Fibroblast of villous mesenchyme (primary cell): ENCODE measurements at regions not wholly inside any gene's neighbourhood (a gene's known extent, or its start where the extent isn't known, plus 50 kb on each side); places are given as distances from the start of the nearest gene placed in this dataset.
"Not testable (repeated sequence)": the region's sequence is repeated elsewhere in the genome, so short reads cannot be mapped to it uniquely, and the experiment has no call there.

ENCODE experiments used
- DNase-seq: peaks from one replicate; pipeline ENCODE4 v3.0.0-alpha.2; 2010; ENCODE audit warnings: low read depth
- H3K4me3 ChIP-seq: 2 replicates; pipeline ENCODE4 v1.5.1; 2011; ENCODE audit warnings: low read depth, mild to moderate bottlenecking, low read length
- CTCF ChIP-seq: IDR thresholded peaks from 2 replicates; pipeline ENCODE4 v1.5.1; 2012; ENCODE audit warnings: low read depth, mild to moderate bottlenecking, low read length; ENCODE audit not compliant: insufficient read depth

DNA sequence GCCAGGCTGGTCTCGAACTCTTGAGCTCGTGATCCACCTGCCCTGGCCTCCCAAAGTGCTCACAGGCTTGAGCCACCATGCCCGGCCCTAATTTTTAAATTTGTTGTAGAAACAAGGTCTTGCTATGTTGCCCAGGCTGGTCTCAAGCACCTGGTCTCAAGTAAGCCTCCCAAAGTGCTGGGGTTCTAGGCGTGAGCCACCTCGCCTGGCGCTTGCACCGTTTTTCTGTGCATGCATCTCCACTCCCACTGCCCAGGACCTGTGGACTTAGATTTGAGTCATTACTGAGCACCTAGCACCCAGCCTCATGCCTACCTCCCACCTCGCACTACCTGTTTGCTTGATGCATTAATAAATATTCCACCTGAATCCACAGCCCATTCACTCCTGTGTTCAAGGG lies 1359.1 kb downstream of the CDH12 start:
- not testable (repeated sequence) for H3K4me3 ChIP-seq, DNase-seq

DNA sequence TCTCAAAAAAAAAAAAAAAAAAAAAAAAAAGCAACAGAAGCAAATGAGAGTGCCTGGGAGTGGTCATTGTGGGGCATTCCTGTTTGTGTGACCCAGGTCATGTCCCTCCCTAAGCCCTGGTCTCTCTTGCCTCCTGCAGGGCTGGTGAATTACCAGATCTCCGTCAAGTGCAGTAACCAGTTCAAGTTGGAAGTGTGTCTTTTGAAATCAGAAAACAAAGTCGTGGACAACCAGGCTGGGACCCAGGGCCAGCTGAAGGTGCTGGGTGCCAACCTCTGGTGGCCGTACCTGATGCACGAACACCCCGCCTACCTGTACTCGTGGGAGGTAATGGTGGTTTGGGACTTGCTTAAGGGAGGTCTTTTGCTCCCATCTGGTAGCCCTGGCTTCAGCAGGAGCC lies 1362.0 kb downstream of the CDH12 start:
- not testable (repeated sequence) for H3K4me3 ChIP-seq, DNase-seq

DNA sequence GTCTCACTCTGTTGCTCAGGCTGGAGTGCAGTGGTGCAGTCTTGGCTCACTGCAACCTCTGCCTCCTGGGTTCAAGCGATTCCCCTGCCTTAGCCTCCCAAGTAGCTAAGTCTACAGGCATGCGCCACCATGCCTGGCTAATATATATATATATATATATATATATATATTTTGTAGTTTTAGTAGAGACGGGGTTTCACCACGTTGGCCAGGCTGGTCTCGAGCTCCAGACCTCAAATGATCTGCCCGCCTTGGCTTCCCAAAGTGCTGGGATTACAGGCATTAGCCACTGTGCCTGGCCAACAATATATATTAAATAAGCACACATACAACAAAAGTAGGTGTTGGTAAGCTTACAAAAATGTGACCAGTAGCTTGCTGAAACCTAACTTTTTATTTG lies 1364.3 kb downstream of the CDH12 start:
- not testable (repeated sequence) for DNase-seq, H3K4me3 ChIP-seq

DNA sequence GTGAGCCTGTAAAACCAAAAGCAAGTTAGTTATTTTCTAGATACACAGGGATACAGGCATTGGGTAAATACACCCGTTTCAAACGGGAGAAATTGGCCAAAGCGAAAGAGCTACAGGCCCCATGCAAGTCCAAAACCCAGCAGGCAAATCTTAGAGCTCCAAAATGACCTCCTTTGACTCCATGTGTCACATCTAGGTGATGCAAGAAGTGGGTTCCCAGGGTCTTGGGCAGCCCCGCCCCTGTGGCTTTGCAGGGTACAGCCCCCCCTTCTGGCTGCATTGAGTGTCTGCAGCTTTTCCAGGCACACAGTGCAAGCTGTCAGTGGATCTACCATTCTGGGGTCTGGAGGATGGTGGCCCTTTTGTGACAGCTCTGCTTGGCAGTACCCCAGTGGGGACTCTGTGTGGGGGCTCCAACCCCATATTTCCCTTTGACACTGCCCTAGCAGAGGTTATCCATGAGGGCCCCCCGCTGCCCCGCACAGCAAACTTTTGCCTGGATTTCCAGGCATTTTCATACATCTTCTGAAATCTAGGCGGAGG lies 1367.6 kb downstream of the CDH12 start:
- TF ChIP-seq CTCF: peak; percentile 4
- not testable (repeated sequence) for DNase-seq

GRCh38 chr5:21484498-21484889 lies 1368.7 kb downstream of the CDH12 start:
- H3K4me3 ChIP-seq, DNase-seq: not testable (repeated sequence)

More for the DNA sequence above, 1367.6 kb downstream of the CDH12 start:
- not testable (repeated sequence) for H3K4me3 ChIP-seq

DNA sequence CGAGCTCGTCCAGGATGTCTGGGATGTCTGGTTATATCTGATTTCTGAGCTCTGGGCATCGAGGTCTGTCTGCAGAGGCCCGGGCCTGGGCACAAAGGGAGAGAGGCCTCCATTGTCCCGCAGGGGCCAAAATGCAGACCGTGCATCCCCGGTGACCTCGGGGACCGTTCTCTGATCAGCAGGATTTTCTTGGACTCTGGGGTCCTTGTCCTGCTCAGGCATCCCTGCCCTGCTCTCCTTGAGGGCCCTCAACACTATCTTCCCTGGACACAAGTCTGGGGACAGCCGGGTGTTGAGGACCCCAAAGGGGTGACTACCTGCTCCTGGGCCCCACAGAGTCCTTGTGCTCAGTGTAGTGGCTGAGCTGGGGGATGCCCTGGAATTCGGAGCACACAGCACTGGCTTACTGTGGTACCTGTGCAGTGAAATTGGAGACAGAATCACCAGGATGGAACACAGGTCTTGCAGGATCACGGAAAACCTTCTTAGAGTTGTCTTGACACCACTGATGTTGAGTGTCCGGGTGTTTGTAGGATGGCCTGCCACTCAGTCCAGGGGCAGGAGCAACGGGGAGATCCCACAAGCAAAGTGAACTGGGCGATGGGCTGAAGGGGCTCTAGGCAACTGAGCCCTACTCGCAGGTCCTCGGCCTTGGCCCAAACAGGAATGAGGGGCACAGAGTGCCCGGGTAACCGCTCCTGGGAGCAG lies 1369.2 kb downstream of the CDH12 start:
- DNase-seq, H3K4me3 ChIP-seq: not testable (repeated sequence)

GRCh38 chr5:21482983-21483650 lies 1370.0 kb downstream of the CDH12 start:
- not testable (repeated sequence) for DNase-seq, H3K4me3 ChIP-seq

- H3K4me3 ChIP-seq, DNase-seq: not testable (repeated sequence)
These were observed 1370.6 kb downstream of the CDH12 start for GRCh38 chr5:21482522-21482921.

- not testable (repeated sequence) for DNase-seq, H3K4me3 ChIP-seq
These were observed 1371.5 kb downstream of the CDH12 start for GRCh38 chr5:21481320-21482270.

GRCh38 chr5:21480054-21480453 lies 1373.1 kb downstream of the CDH12 start:
- H3K4me3 ChIP-seq, DNase-seq: not testable (repeated sequence)

DNA sequence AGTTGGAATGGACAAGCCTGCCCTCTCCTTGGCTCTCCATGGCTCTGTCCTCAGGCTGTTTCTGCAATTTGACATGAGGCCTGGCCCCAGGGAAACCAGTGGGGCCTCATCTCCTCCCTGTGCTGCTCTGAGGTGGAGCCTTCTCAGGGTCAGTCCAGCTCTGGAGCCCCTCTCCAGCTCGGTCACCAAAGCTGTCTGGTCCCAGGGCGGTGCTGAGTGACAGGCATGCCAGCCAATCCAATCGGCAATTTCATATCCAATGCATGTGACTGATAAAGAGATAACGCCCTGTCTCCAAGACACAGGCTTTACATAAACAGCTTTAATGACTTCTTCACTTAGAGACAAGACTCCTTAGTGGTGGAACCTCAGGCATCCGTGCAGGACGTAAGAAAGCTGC lies 1379.2 kb downstream of the CDH12 start:
- DNase-seq: not testable (repeated sequence)

DNA sequence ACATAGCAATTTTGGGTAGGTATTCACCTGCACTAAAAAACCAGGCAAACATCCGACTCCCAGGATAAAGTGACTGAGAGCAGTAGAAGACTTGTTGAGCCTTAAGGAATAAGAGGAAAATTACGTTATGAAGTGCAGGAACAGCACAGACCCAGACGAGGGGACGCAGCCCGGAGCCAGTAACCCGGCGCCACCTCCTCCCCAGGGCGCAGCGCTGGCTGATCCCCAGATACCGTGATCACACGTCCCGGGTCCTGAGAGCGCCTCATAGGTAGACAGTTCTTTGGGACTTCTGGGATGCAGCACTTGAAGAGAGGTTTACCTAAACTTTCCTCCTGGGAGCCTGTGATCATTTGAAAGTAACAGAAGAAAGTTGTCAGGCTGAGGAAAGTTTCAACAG lies 1379.7 kb downstream of the CDH12 start:
- not testable (repeated sequence) for DNase-seq, H3K4me3 ChIP-seq

More for the DNA sequence above, 1379.2 kb downstream of the CDH12 start:
- H3K4me3 ChIP-seq: not testable (repeated sequence)

DNA sequence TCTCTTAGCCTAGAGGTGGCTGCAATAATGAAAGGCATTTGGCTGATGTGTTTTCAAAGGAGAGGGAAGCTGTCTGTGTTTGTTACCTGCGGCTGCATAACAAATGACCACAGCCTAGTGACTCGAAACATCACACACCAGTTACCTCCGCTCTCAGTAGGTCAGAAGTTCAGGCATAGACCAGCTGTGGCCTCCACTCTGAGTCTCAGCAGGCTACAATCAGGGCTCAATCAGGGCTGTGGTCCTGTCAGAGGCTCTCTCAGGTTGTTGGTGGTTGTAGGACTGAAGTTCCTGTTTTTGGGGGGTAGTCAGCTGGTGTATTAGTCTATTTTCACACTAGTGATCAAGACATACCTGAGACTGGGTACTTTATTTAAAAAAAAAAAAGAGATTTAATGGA lies 1381.5 kb downstream of the CDH12 start:
- H3K4me3 ChIP-seq, DNase-seq: not testable (repeated sequence)
